AG09309 (cell line): ENCODE measurements at regions not wholly inside any gene's neighbourhood (a gene's known extent, or its start where the extent isn't known, plus 50 kb on each side); places are given as distances from the start of the nearest gene placed in this dataset.

ENCODE experiments used
- DNase-seq: peaks from one replicate; pipeline ENCODE4 v3.0.0-alpha.2; 2010; ENCODE audit warnings: low read depth
- H3K4me3 ChIP-seq: 2 replicates; pipeline ENCODE4 v1.5.1; 2011; ENCODE audit warnings: mild to moderate bottlenecking, low read depth, low read length, moderate library complexity; ENCODE audit not compliant: control insufficient read depth
- CTCF ChIP-seq: IDR thresholded peaks from 2 replicates; pipeline ENCODE4 v1.5.1; 2011; ENCODE audit warnings: mild to moderate bottlenecking, low read depth, low read length, inconsistent platforms; ENCODE audit not compliant: insufficient read depth, control insufficient read depth; ENCODE audit errors: missing control alignments

- no peak overlapping the region for H3K4me3 ChIP-seq
- DNase-seq, result no peak
- TF ChIP-seq CTCF, result no peak
These were observed 452.4 kb upstream of the RBFOX1 start for GRCh38 chr16:6880263-6880662.

DNA sequence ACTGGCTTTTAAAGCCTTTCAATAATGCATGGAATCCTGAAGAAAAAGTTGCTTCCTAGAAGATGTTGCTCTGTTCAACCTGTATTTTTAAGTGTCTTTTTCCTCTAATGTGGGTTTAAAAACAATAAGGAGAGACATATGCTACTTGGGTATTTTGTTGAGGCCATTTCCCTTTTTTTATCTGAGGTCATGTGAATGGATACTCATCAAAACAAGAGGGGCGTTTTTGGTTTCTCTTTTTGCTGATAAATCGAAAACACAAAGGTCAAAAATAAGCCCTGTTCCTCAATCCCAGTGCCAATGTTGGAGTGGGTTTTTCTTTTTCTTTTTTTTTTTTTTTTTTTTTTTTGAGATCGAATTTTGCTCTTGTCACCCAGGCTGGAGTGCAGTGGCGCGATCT, 468.0 kb upstream of the RBFOX1 start:
- DNase-seq, result no peak
- no peak overlapping the region for H3K4me3 ChIP-seq
- TF ChIP-seq CTCF, result no peak

DNA sequence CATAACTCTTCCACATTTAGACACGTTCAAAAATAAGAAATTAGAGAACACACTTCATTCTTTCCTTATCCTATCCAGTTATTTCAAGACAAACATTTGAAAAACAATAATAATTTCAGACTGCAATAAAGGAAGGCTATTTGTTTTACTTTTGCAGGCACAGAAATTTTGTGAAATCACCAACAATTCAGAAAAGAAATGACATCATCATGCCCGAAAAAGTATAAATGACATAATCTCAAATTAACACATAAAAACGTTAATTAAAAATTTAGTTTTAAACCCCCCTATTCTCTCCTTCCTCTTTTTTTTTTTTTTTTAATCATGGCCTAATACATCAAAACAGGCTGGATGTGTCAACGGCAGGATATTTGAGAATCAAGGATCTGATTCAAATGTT, 468.4 kb upstream of the RBFOX1 start:
- no peak for DNase-seq
- H3K4me3 ChIP-seq, result no peak overlapping the region
- no peak for TF ChIP-seq CTCF

DNA sequence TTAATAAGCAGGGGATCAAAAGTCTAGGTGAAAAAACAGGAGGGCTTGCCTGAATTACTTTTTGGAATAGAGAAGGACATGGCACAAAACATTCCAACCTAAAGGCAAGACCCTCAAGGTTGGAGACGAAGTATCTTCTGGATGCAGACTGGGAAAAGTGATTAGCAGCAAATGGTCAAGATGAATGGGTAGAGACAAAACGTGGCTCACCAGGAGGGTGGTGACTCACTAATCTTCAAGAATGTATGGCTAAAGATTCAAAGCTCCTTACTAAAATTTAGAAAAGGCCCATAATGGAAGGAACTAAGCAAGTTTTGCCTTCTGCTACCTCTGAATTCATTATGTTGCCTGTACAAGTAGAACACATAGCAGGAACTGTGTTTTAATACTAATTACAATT, 469.5 kb upstream of the RBFOX1 start:
- TF ChIP-seq CTCF, result no peak
- H3K4me3 ChIP-seq, result no peak overlapping the region

GRCh38 chr16:6861815-6862477, 470.7 kb upstream of the RBFOX1 start:
- DNase-seq, result no peak
- no peak for TF ChIP-seq CTCF
- H3K4me3 ChIP-seq, result no peak overlapping the region

More for the DNA sequence above, 469.5 kb upstream of the RBFOX1 start:
- DNase-seq, result no peak

GRCh38 chr16:6861135-6861814, 471.4 kb upstream of the RBFOX1 start:
- TF ChIP-seq CTCF, result no peak
- DNase-seq, result no peak
- no peak overlapping the region for H3K4me3 ChIP-seq
